Calu3 (cell line): ENCODE measurements at regions not wholly inside any gene's neighbourhood (a gene's known extent, or its start where the extent isn't known, plus 50 kb on each side); places are given as distances from the start of the nearest gene placed in this dataset.

ENCODE experiments used
- BruUV-seq: library from RNA; stranded (reverse); fragments of 400-500 nt; replicated peaks from 2 replicates; lab custom pipeline; 2021; lab: Mats Ljungman, UMichigan
- CTCF ChIA-PET: fragments of 300-600 bp; sonication (Branson Sonifier 250); formaldehyde crosslinking; loops from one replicate; lab custom pipeline; 2022; ENCODE audit warnings: antibody characterized with exemption; lab: Charles Lee
- DNase-seq: peaks from one replicate; pipeline ENCODE4 v3.0.0; 2022
- H3K27ac Mint-ChIP-seq: one replicate; pipeline ENCODE4 v1.8.0; 2022; ENCODE audit warnings: mixed read lengths; ENCODE audit not compliant: unreplicated experiment
- H3K27me3 Mint-ChIP-seq: one replicate; pipeline ENCODE4 v1.8.0; 2022; ENCODE audit warnings: mixed read lengths; ENCODE audit not compliant: unreplicated experiment
- H3K36me3 Mint-ChIP-seq: one replicate; pipeline ENCODE4 v1.8.0; 2022; ENCODE audit warnings: mild to moderate bottlenecking, moderate library complexity, mixed read lengths; ENCODE audit not compliant: insufficient read depth, unreplicated experiment
- H3K4me1 Mint-ChIP-seq: one replicate; pipeline ENCODE4 v1.8.0; 2022; ENCODE audit warnings: mild to moderate bottlenecking, low read depth, mixed read lengths; ENCODE audit not compliant: unreplicated experiment
- H3K4me3 Mint-ChIP-seq: one replicate; pipeline ENCODE4 v1.8.0; 2022; ENCODE audit warnings: mild to moderate bottlenecking, low read depth, moderate library complexity, mixed read lengths; ENCODE audit not compliant: unreplicated experiment
- H3K9me3 Mint-ChIP-seq: one replicate; pipeline ENCODE4 v1.8.0; 2022; ENCODE audit warnings: low read depth, mixed read lengths; ENCODE audit not compliant: unreplicated experiment
- intact Hi-C: fragments of 100-400 bp; cut with micrococcal nuclease; formaldehyde crosslinking; loops from one replicate; pipeline ENCODE4 v1.10.0; 2022; ENCODE audit not compliant: unreplicated experiment
- TF ChIP-seq, protein P1 (sequence below): fragments of 200-600 bp; IDR thresholded peaks from one replicate; pipeline ENCODE4 v1.8.0; 2022; ENCODE audit warnings: antibody characterized with exemption; ENCODE audit not compliant: unreplicated experiment

DNA sequence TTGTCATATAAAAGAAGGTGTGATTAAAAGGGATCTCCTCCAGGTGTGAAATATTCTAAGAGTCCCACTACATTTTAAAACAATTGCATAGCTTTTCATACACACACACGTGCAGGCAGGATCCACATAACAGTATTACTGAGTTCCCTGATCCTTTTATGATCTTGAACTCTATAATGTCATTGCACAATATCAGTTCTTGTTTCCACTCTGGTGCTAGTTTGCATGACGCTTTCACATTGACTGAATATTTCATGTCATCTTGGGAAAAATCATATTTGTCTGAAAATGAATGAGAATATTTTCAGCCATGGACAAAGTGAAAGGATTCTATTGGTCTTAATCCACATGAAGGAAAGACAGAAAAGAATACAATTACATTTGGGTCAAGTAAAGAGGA lies 703.8 kb downstream of the CDH8 start:
- Mint-ChIP-seq H3K4me3 (no peak overlapping the region), H3K27ac (no peak overlapping the region), H3K36me3 (no peaks in the 10 kb centered on the region), H3K9me3 (peaks cover 23% of the 10 kb centered on the region), H3K4me1 (no peaks in the 10 kb centered on the region), H3K27me3 (no peaks in the 10 kb centered on the region)
- no peak for DNase-seq
- intact Hi-C loops: no loop called here
- TF ChIP-seq, protein P1, sequence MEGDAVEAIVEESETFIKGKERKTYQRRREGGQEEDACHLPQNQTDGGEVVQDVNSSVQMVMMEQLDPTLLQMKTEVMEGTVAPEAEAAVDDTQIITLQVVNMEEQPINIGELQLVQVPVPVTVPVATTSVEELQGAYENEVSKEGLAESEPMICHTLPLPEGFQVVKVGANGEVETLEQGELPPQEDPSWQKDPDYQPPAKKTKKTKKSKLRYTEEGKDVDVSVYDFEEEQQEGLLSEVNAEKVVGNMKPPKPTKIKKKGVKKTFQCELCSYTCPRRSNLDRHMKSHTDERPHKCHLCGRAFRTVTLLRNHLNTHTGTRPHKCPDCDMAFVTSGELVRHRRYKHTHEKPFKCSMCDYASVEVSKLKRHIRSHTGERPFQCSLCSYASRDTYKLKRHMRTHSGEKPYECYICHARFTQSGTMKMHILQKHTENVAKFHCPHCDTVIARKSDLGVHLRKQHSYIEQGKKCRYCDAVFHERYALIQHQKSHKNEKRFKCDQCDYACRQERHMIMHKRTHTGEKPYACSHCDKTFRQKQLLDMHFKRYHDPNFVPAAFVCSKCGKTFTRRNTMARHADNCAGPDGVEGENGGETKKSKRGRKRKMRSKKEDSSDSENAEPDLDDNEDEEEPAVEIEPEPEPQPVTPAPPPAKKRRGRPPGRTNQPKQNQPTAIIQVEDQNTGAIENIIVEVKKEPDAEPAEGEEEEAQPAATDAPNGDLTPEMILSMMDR: no peak
- CTCF ChIA-PET: no interaction called here
- no TSS peak for BruUV-seq

DNA sequence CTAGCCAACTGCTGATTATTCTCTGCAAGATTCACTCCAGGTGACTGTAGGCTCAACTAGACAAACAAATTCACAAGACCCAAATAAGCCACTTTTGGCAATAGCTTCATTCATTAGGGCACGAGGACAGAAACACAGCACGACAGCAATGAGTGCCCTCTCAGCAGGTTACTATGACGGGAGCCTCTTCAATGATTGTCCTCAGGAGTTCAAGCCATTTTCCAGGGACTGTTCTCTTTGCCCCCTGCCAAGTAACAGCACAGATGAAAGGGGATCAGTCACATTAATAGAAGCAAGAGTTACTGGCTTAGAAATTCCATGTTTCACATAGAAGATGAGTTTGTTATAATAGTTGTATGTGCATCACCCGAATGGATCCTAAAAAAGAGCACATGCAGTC lies 712.2 kb downstream of the CDH8 start:
- Mint-ChIP-seq H3K27me3 (no peaks in the 10 kb centered on the region), H3K4me3 (no peak overlapping the region), H3K4me1 (no peaks in the 10 kb centered on the region), H3K36me3 (no peaks in the 10 kb centered on the region), H3K27ac (no peak overlapping the region), H3K9me3 (peaks cover 16% of the 10 kb centered on the region)
- CTCF ChIA-PET: no interaction called here
- intact Hi-C loops: no loop called here
- no TSS peak for BruUV-seq
- TF ChIP-seq, protein P1: no peak
- no peak for DNase-seq

DNA sequence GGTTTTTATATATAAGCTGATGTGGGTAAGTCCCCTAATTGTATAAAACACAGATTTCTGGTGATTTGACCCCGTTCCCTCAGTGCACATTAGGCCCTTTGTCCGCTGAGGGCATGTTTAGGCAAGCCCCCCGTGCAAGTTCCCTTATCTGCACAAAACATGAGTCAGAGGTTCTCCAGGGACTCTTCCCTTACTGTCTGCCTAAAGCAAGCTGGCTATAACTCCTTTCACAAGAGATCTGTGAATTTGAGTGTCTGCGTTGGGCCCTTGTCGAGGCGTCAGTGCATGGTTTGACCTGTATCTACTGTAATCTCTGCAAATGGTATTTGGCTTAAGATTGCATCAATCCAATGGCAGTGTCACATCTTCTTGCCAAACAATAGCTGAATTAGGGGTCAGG lies 712.8 kb downstream of the CDH8 start:
- CTCF ChIA-PET: no interaction called here
- Mint-ChIP-seq H3K4me1 (no peaks in the 10 kb centered on the region), H3K36me3 (no peaks in the 10 kb centered on the region), H3K27me3 (no peaks in the 10 kb centered on the region), H3K4me3 (no peak overlapping the region), H3K27ac (no peak overlapping the region), H3K9me3 (peaks cover 16% of the 10 kb centered on the region)
- TF ChIP-seq, protein P1: no peak
- BruUV-seq: no TSS peak
- intact Hi-C loops: no loop called here
- DNase-seq: no peak

DNA sequence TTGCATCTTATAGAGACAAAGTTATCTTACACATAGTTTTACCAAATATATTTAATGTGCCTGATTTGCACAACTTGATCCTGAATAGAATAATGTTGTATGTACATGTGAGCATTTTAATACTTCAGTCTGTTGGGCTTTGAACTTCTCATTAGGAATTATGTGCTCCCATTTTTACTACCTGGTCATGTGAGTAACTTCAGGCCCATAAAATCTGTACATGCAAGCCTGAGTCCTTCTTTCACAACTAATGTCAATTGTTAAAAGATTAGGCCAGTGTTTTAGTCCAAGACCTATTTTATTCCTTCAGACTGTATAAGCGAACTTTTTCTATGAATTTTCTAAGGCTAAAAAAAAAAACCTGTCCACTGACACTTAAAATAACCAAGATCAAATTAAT lies 715.4 kb downstream of the CDH8 start:
- H3K4me1 Mint-ChIP-seq: no peaks in the 10 kb centered on the region
- TF ChIP-seq, protein P1: no peak
- DNase-seq: no peak
- H3K9me3 Mint-ChIP-seq: peaks cover 11% of the 10 kb centered on the region
- H3K27ac Mint-ChIP-seq: no peak overlapping the region
- no peaks in the 10 kb centered on the region for H3K27me3 Mint-ChIP-seq
- CTCF ChIA-PET: no interaction called here
- H3K4me3 Mint-ChIP-seq: no peak overlapping the region
- no TSS peak for BruUV-seq
- intact Hi-C loops: no loop called here
- no peaks in the 10 kb centered on the region for H3K36me3 Mint-ChIP-seq
